H1 (cell line): ENCODE measurements at regions not wholly inside any gene's neighbourhood (a gene's known extent, or its start where the extent isn't known, plus 50 kb on each side); places are given as distances from the start of the nearest gene placed in this dataset.

Experiments used
- CTCF ChIA-PET: fragments of 300-600 bp; sonication (Branson Sonifier 250); formaldehyde crosslinking; loops from one replicate; lab custom pipeline; 2021; ENCODE audit not compliant: partially characterized antibody; lab: Charles Lee
- POLR2A ChIA-PET: fragments of 300-600 bp; sonication (Branson Sonifier 250); formaldehyde crosslinking; loops from one replicate; lab custom pipeline; 2021; ENCODE audit warnings: inconsistent platforms; ENCODE audit not compliant: partially characterized antibody; lab: Charles Lee
- DNase-seq, 2 experiments: peaks; one replicate each; pipeline versions ENCODE4 v3.0.0 to v3.0.0-alpha.2; 2010 to 2022; ENCODE audit warnings: low spot score in 2 of 2, low read depth in 1 of 2, mixed read lengths in 1 of 2
- FAIRE-seq: peaks from 2 replicates; lab custom pipeline; 2011; peaks lifted over from hg19 to GRCh38; lab: Jason Lieb, UNC
- H2AFZ ChIP-seq: 2 replicates; pipeline ENCODE4 v1.8.1; 2012; ENCODE audit warnings: low read length, inconsistent platforms
- H2AK5ac ChIP-seq: 2 replicates; pipeline ENCODE4 v1.6.1; 2013; ENCODE audit warnings: low read depth, low read length
- H2BK120ac ChIP-seq: replicated peaks from 2 replicates; pipeline ENCODE3; 2013; ENCODE audit warnings: low read depth, low read length, inconsistent platforms
- H2BK12ac ChIP-seq: 2 replicates; pipeline ENCODE4 v1.6.1; 2013; ENCODE audit warnings: low read depth, low read length
- H2BK15ac ChIP-seq: 2 replicates; pipeline ENCODE4 v1.6.1; 2013; ENCODE audit warnings: low read length
- H2BK20ac ChIP-seq: 2 replicates; pipeline ENCODE4 v1.6.1; 2013; ENCODE audit warnings: low read length
- H2BK5ac ChIP-seq: 2 replicates; pipeline ENCODE4 v1.6.1; 2013; ENCODE audit warnings: low read depth, low read length
- H3K14ac ChIP-seq: 2 replicates; pipeline ENCODE4 v1.6.1; 2013; ENCODE audit warnings: inconsistent platforms; ENCODE audit not compliant: insufficient read length
- H3K18ac ChIP-seq: 2 replicates; pipeline ENCODE4 v1.6.1; 2013; ENCODE audit warnings: low read length; ENCODE audit errors: extremely low read depth
- H3K23ac ChIP-seq: 2 replicates; pipeline ENCODE4 v1.6.1; 2013; ENCODE audit warnings: inconsistent platforms; ENCODE audit not compliant: insufficient read length
- H3K23me2 ChIP-seq: 2 replicates; pipeline ENCODE4 v1.6.1; 2013; ENCODE audit warnings: low read depth, low read length
- H3K27ac ChIP-seq: 2 replicates; pipeline ENCODE4 v1.6.1; 2011; ENCODE audit warnings: low read depth, low read length, inconsistent platforms
- H3K27me3 ChIP-seq, 4 experiments: replicated peaks in 1 of 4; 1 replicate in 1 of 4; 2 replicates in 3 of 4; pipeline versions ENCODE4 v1.6.1 to v1.8.1; 2011 to 2013; ENCODE audit warnings: low read length in 3 of 4, mild to moderate bottlenecking in 3 of 4, inconsistent platforms in 2 of 4, mixed read lengths in 2 of 4, moderate library complexity in 1 of 4; ENCODE audit not compliant: control insufficient read depth in 3 of 4, insufficient read depth in 3 of 4; ENCODE audit errors: extremely low read depth in 1 of 4
- H3K36me3 ChIP-seq, 4 experiments: 2 replicates each; pipeline versions ENCODE4 v1.6.1 to v1.8.1; 2011 to 2013; ENCODE audit warnings: mild to moderate bottlenecking in 4 of 4, low read length in 3 of 4, moderate library complexity in 2 of 4, control low read depth in 1 of 4, inconsistent platforms in 1 of 4; ENCODE audit not compliant: insufficient read depth in 4 of 4, control insufficient read depth in 2 of 4
- H3K4ac ChIP-seq: replicated peaks from 2 replicates; pipeline ENCODE3; 2013; ENCODE audit warnings: low read length, low read depth, mixed read lengths, inconsistent platforms; ENCODE audit not compliant: insufficient read length
- H3K4me1 ChIP-seq, 4 experiments: replicated peaks in 1 of 4; 1 replicate in 1 of 4; 2 replicates in 3 of 4; pipeline versions ENCODE4 v1.6.1 to v1.8.1; 2011 to 2013; ENCODE audit warnings: low read length in 3 of 4, inconsistent platforms in 2 of 4, mixed read lengths in 1 of 4; ENCODE audit not compliant: insufficient read depth in 4 of 4, control insufficient read depth in 3 of 4
- H3K4me2 ChIP-seq, 2 experiments: 2 replicates each; pipeline versions ENCODE4 v1.6.1 to v1.8.1; 2011 to 2013; ENCODE audit warnings: low read depth in 2 of 2, low read length in 2 of 2, control low read depth in 1 of 2, inconsistent platforms in 1 of 2, mild to moderate bottlenecking in 1 of 2; ENCODE audit not compliant: insufficient read depth in 1 of 2
- H3K4me3 ChIP-seq, 4 experiments: fragments of 200-600, 300-600 bp in 1 of 4; sonication (generic), shearing (Covaris generic), sonication (Bioruptor Twin) in 1 of 4; 2 replicates each; pipeline versions ENCODE4 v1.5.1 to v1.8.1; 2011 to 2016; ENCODE audit warnings: low read length in 4 of 4, low read depth in 3 of 4, control low read depth in 2 of 4, inconsistent platforms in 2 of 4, mild to moderate bottlenecking in 2 of 4, mixed read lengths in 1 of 4, moderate library complexity in 1 of 4; ENCODE audit not compliant: insufficient read depth in 2 of 4; ENCODE audit errors: extremely low read depth in 1 of 4
- H3K56ac ChIP-seq: replicated peaks from 2 replicates; pipeline ENCODE3; 2013; ENCODE audit warnings: low read depth, mild to moderate bottlenecking, mixed read lengths, low read length, inconsistent platforms; ENCODE audit not compliant: insufficient read length
- H3K79me1 ChIP-seq: 2 replicates; pipeline ENCODE4 v1.6.1; 2013; ENCODE audit warnings: low read depth, low read length, control low read depth
- H3K79me2 ChIP-seq, 2 experiments: 2 replicates each; pipeline versions ENCODE4 v1.6.1 to v1.8.1; 2012 to 2013; ENCODE audit warnings: low read length in 2 of 2, mild to moderate bottlenecking in 2 of 2, inconsistent platforms in 1 of 2; ENCODE audit not compliant: insufficient read depth in 2 of 2, control insufficient read depth in 1 of 2
- H3K9ac ChIP-seq, 4 experiments: replicated peaks in 1 of 4; 1 replicate in 1 of 4; 2 replicates in 3 of 4; pipeline versions ENCODE4 v1.6.1 to v1.8.1; 2011 to 2013; ENCODE audit warnings: low read depth in 3 of 4, low read length in 3 of 4, control low read depth in 2 of 4, mild to moderate bottlenecking in 2 of 4, moderate library complexity in 2 of 4, inconsistent platforms in 1 of 4; ENCODE audit errors: extremely low read depth in 1 of 4
- H3K9me3 ChIP-seq, 2 experiments: 2 replicates each; pipeline versions ENCODE4 v1.6.1 to v1.8.1; 2012 to 2013; ENCODE audit warnings: mild to moderate bottlenecking in 2 of 2, moderate library complexity in 2 of 2, control low read depth in 1 of 2, inconsistent platforms in 1 of 2, low read depth in 1 of 2, low read length in 1 of 2, mixed read lengths in 1 of 2; ENCODE audit not compliant: insufficient read depth in 2 of 2
- H4K20me1 ChIP-seq, 2 experiments: replicated peaks in 1 of 2; 2 replicates each; pipeline versions ENCODE3 to v1.8.1; 2011 to 2013; ENCODE audit warnings: inconsistent platforms in 2 of 2, low read length in 2 of 2, mild to moderate bottlenecking in 1 of 2; ENCODE audit not compliant: insufficient read depth in 2 of 2, control insufficient read depth in 1 of 2
- H4K5ac ChIP-seq: 2 replicates; pipeline ENCODE4 v1.6.1; 2013; ENCODE audit warnings: low read length, low read depth, mixed read lengths, inconsistent platforms; ENCODE audit not compliant: insufficient read length
- H4K8ac ChIP-seq: 2 replicates; pipeline ENCODE4 v1.8.0; 2013; ENCODE audit warnings: mild to moderate bottlenecking, moderate library complexity, low read length, inconsistent platforms; ENCODE audit not compliant: insufficient read depth; ENCODE audit errors: extremely low read depth
- H4K91ac ChIP-seq: replicated peaks from 2 replicates; pipeline ENCODE3; 2013; ENCODE audit warnings: low read length, mixed read lengths, inconsistent platforms; ENCODE audit not compliant: insufficient read length
- ATF2 ChIP-seq: IDR thresholded peaks from 2 replicates; pipeline ENCODE4 v1.6.1; 2012; ENCODE audit warnings: low read length, inconsistent platforms
- BACH1 ChIP-seq: IDR thresholded peaks from 2 replicates; pipeline ENCODE4 v1.6.1; 2012; ENCODE audit warnings: low read length, improper control_type of control experiment
- BCL11A ChIP-seq, 2 experiments: IDR thresholded peaks; one replicate each; pipeline ENCODE4 v1.6.1; 2011; ENCODE audit warnings: low read depth in 2 of 2, low read length in 2 of 2, mild to moderate bottlenecking in 2 of 2
- BRCA1 ChIP-seq: IDR thresholded peaks from 2 replicates; pipeline ENCODE4 v1.6.1; 2012; ENCODE audit warnings: low read depth, low read length, improper control_type of control experiment
- CEBPB ChIP-seq: IDR thresholded peaks from 2 replicates; pipeline ENCODE4 v1.6.1; 2012; ENCODE audit warnings: low read depth, low read length
- CTBP2 ChIP-seq: IDR thresholded peaks from 2 replicates; pipeline ENCODE4 v1.7.0; 2011; ENCODE audit warnings: borderline replicate concordance, mild to moderate bottlenecking, moderate library complexity, mixed read lengths, low read length; ENCODE audit not compliant: insufficient read depth, insufficient read length
- HDAC6 ChIP-seq: IDR thresholded peaks from one replicate; pipeline ENCODE4 v1.7.1; 2012; ENCODE audit warnings: low read depth, mild to moderate bottlenecking, inconsistent platforms, low read length, moderate library complexity
- KDM1A ChIP-seq: fragments of 200-600, 300-600 bp; sonication (generic); IDR thresholded peaks from 2 replicates; pipeline ENCODE4 v1.7.1; 2016; ENCODE audit warnings: mild to moderate bottlenecking, low read length, borderline replicate concordance
- NRF1 ChIP-seq: IDR thresholded peaks from 2 replicates; pipeline ENCODE4 v1.6.1; 2011; ENCODE audit warnings: mild to moderate bottlenecking, low read depth, low read length, improper control_type of control experiment
- POLR2A ChIP-seq, 2 experiments: IDR thresholded peaks; 1 replicate in 1 of 2; 2 replicates in 1 of 2; pipeline ENCODE4 v1.6.1; 2011; ENCODE audit warnings: low read depth in 2 of 2, low read length in 2 of 2, mild to moderate bottlenecking in 2 of 2; ENCODE audit errors: control extremely low read depth in 1 of 2
- POLR2AphosphoS5 ChIP-seq: IDR thresholded peaks from 2 replicates; pipeline ENCODE4 v1.6.1; 2011; ENCODE audit warnings: low read depth, low read length
- SAP30 ChIP-seq: fragments of 300-600 bp; sonication (generic); IDR thresholded peaks from 2 replicates; pipeline ENCODE4 v1.7.1; 2012; ENCODE audit warnings: low read length, moderate library complexity, mild to moderate bottlenecking, inconsistent platforms; ENCODE audit not compliant: insufficient read depth, insufficient replicate concordance
- TBP ChIP-seq: IDR thresholded peaks from 2 replicates; pipeline ENCODE4 v1.6.1; 2011; ENCODE audit warnings: low read depth, low read length, improper control_type of control experiment
- WGBS, 2 experiments: shearing (Covaris generic) in 1 of 2; methylation state at CpG; one replicate each; pipeline versions ENCODE4 v1.1.6 to v1.1.7; 2013 to 2015; ENCODE audit warnings: low lambda C conversion rate in 2 of 2, mixed read lengths in 2 of 2, inconsistent platforms in 1 of 2, low coverage in 1 of 2, missing lambda C conversion rate in 1 of 2; ENCODE audit not compliant: insufficient replicate concordance in 2 of 2, insufficient coverage in 1 of 2, insufficient read length in 1 of 2; ENCODE audit errors: extremely low coverage in 1 of 2, missing lambda C conversion rate in 1 of 2; 5-methylcytosine and 5-hydroxymethylcytosine counted together

GRCh38 chr2:176752295-176752694, 460.3 kb upstream of the HNRNPA3 start:
- Histone ChIP-seq H4K8ac (no peak overlapping the region), H2AK5ac (no peak overlapping the region), H3K23me2 (no peaks in the 10 kb centered on the region), H3K18ac (no peak overlapping the region), H4K91ac (no peak overlapping the region), H3K4me1 (0 out of 7 replicates have a peak, but pooled peaks cover 0 to 2% (median 0%) of the 10 kb centered on the region in 4 experiments), H4K5ac (no peak overlapping the region), H3K79me1 (no peaks in the 10 kb centered on the region), H2AFZ (no peak overlapping the region), H2BK120ac (no peak overlapping the region), H3K9me3 (no peaks in the 10 kb centered on the region), H3K56ac (no peak overlapping the region), H2BK15ac (no peak overlapping the region), H3K27ac (no peak overlapping the region), H3K4ac (no peak overlapping the region), H3K27me3 (no peaks in the 10 kb centered on the region), H3K23ac (no peak overlapping the region), H3K9ac (no peak overlapping the region), H2BK5ac (no peak overlapping the region), H2BK20ac (no peak overlapping the region), H3K36me3 (no peaks in the 10 kb centered on the region), H3K14ac (no peak overlapping the region), H3K4me3 (no peak overlapping the region), H3K4me2 (no peak overlapping the region), H2BK12ac (no peak overlapping the region), H3K79me2 (no peaks in the 10 kb centered on the region), H4K20me1 (no peaks in the 10 kb centered on the region)
- POLR2A ChIA-PET = interaction anchor here (0.7 kb wide), 1 partner anchor 11 kb away, joined by 3 read pairs; no protein-coding TSS in a partner anchor
- no peak for DNase-seq
- WGBS, 2 experiments = 93% methylated on average over 1 of the region's 1 CpG; no CpG with 5 or more reads in 1 of the 2 experiments
- FAIRE-seq = no peak
- CTCF ChIA-PET = interaction anchor here (1.1 to 2.4 kb wide), 3 partner anchors 10 to 114 kb away, joined by 3 to 5 read pairs (median 3); no protein-coding TSS in a partner anchor
- TF ChIP-seq TBP (no peak), KDM1A (no peak), POLR2AphosphoS5 (no peak), NRF1 (no peak), BCL11A (IDR thresholded peaks at IDR 0.05; ENCODE audit: low read depth in 2 of 2, low read length in 2 of 2) (no peak), HDAC6 (no peak), BRCA1 (no peak), BACH1 (no peak), ATF2 (no peak), SAP30 (no peak), CTBP2 (no peak), CEBPB (no peak), POLR2A (IDR thresholded peaks at IDR 0.05; ENCODE audit: control extremely low read depth in 1 of 2, low read depth in 2 of 2, low read length in 2 of 2) (no peak)
